ENCODE measurements at regions not wholly inside any gene's neighbourhood (a gene's known extent, or its start where the extent isn't known, plus 50 kb on each side); places are given as distances from the start of the nearest gene placed in this dataset.
"Not testable (repeated sequence)": the region's sequence is repeated elsewhere in the genome, so short reads cannot be mapped to it uniquely, and the experiment has no call there.

- TF ChIP-seq CTCF, POLR2A (IDR thresholded peaks at IDR 0.05): not testable (repeated sequence)
Observed at GRCh38 chr16:73940786-73941185, 355.8 kb upstream of the PSMD7 start.
